GM19099 (cell line): ENCODE measurements at regions not wholly inside any gene's neighbourhood (a gene's known extent, or its start where the extent isn't known, plus 50 kb on each side); places are given as distances from the start of the nearest gene placed in this dataset.

Experiments used
- POLR2A ChIP-seq: IDR thresholded peaks from 3 replicates; pipeline ENCODE4 v1.6.1; 2011; ENCODE audit warnings: low read depth; ENCODE audit not compliant: insufficient read length; ENCODE audit errors: extremely low read depth

- no peak for TF ChIP-seq POLR2A
These were observed 170.9 kb upstream of the THBS1 start for GRCh38 chr15:39409876-39410530.

DNA sequence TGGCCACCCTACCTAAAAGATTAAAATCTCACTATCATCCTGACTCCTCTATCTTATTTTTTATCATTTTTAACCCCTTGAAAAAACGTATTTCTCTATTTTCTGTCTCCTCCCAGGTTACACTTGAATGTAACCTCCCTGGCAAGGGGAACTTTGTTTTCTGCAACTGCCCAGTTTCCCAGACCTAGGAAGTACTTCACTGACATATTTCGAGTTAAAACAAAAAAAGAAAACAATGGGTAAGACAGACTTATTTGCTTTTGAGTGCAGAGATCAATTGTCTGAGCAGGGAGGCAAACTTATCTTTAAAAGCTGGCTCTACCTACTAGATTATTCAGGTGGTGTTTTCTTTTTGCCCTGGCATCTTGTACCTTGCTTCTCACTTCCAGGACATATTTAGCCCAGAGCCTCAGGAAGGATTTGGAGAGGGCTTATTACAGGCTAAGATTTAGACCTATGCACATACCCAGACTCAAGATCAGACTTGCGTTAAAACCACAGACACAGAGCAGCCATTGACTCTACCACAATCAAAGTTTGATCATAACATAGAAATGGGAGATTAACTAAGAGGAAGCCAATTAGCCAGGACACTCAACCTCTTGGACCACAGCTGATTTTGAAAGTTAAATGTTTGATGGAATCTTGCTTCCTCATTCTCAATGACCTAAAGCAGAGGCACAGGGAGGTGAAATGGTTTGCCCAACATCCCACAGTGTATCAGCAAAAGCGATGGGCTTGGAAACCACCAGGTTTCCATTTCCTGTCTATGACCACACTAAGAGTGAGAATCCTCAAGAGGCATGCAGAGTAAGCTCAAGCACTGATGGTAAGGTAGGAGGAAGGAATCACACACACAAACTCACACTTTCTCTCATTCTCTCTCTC lies 169.5 kb upstream of the THBS1 start:
- TF ChIP-seq POLR2A: no peak

GRCh38 chr15:39413558-39413957 lies 167.3 kb upstream of the THBS1 start:
- TF ChIP-seq POLR2A: no peak

GRCh38 chr15:39414201-39414600 lies 166.7 kb upstream of the THBS1 start:
- TF ChIP-seq POLR2A: no peak

GRCh38 chr15:39415634-39416033 lies 165.2 kb upstream of the THBS1 start:
- TF ChIP-seq POLR2A: no peak

- no peak for TF ChIP-seq POLR2A
These were observed 164.6 kb upstream of the THBS1 start for GRCh38 chr15:39416258-39416657.

DNA sequence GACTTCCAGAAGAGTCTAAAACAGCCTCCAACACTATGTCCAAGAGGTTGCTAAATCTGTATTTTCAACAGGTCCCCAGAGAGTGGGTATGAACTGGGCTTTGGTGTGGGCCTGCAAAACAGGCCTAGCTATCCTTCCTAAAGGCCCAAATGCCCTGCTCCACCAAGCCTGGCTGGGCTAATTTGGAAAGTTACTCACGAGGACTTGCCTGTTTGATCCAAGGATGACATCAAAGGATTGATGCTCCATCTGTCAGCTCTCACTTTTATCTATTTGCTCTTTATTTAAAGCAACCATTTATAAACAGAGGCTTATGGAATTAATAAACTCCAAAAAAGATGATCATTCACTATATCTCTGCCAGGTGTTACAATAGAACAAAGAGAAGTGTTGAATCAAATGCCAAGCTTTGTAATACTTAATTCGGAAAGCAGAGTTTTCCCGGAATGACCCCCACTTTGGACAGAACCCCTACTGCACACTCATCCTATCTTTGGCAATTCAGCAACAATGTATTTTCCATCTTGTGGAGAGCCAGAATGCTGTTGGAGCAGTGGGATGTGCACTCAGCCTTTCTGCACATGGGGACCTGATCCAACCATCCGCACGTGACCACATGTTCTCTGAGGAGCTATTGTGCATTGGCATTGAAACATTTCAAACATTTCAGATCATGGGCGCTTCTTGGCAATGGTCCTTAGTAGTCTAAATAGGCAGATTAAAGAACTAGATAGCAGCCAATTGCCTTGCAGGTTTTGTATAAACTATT lies 163.3 kb upstream of the THBS1 start:
- TF ChIP-seq POLR2A: no peak

DNA sequence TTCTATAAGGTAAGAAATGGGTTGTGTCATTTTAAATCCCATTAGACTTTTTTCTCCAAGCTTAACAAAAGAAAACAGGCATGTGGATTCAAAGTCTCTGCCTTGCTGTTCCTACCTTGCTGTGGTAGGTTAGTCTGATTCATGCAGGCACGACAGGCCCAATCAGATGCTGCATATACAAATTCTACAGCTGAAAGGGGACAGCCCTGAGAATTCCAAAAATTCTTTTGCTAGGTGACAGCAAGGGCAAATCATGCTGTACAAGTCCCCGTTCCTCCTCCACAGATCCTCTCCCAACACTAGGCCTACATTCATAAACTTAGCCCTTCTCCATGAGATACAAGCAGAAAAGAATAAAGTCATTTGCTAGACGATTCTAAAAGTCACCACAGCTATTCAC lies 161.2 kb upstream of the THBS1 start:
- TF ChIP-seq POLR2A: no peak

- TF ChIP-seq POLR2A: no peak
These were observed 154.0 kb upstream of the THBS1 start for GRCh38 chr15:39426552-39427532.

DNA sequence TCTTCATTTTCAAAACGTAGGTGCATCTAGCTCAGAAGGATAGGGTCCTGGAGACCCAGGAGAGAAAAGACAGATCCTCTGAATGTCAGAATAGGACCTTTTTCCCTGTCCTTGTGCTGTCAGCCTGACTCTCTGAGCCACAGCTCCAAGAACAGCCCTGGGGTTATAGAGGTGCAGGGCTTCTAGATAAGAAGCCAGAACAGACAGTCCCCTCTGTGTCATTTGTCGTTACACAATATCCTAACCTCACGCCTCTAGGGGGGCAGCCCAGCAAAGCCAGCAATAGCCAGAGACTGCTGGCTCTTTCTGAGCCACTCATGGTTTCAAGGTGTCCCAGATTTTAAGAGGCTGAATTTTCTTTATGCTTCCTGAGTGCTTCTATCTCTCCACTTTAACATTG lies 153.2 kb upstream of the THBS1 start:
- TF ChIP-seq POLR2A: no peak

DNA sequence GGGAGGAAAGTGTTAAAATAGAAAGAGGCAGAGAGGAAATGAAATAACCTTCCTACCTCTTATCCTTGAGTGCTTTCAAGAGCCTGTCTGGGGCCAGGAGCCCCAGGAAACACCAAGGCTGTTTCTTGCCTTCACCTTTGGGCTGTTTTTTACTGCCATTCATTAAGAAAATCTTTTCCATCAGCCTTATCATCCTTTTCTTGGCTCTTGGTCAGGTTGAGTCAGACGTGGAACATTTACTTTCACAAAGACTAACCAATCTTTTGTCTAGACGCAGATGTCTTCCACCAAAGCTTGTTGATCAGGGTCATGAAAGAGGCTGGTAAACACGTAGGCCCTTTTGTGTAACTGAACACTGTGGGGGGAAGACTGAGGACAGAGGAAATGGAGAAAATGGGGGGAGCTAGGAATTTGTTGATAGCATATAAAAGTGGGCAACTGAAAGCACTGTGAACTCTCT lies 151.0 kb upstream of the THBS1 start:
- TF ChIP-seq POLR2A: no peak

DNA sequence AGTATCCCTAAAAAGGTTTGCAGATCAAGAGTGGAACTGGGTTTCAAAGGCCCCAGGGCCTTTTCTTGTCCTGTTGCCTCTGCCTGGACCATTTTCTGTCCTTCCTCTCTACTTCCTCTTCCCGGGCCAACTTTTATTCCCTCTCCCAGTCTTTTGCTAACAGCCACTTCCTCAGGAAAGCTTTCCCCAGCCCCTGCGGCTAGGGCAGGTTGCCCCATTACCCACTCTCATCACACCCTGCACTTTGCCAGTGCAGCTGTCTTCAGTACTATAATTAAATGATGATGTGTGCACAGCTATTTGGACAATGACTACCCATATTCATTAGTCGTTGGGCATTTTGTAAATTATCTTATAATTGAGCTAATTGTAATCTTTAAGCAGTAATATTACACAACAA lies 150.5 kb upstream of the THBS1 start:
- no peak for TF ChIP-seq POLR2A

GRCh38 chr15:39431376-39431775 lies 149.5 kb upstream of the THBS1 start:
- no peak for TF ChIP-seq POLR2A

- no peak for TF ChIP-seq POLR2A
These were observed 148.9 kb upstream of the THBS1 start for GRCh38 chr15:39432026-39432425.
